NCI-H1417 (cell line): ENCODE measurements at regions not wholly inside any gene's neighbourhood (a gene's known extent, or its start where the extent isn't known, plus 50 kb on each side); places are given as distances from the start of the nearest gene placed in this dataset.
A peak's percentile ranks its signal among the peaks of the same experiment; 100 is the strongest.
"Not testable (repeated sequence)": the region's sequence is repeated elsewhere in the genome, so short reads cannot be mapped to it uniquely, and the experiment has no call there.

Experiments
- DNase-seq, 3 experiments: peaks; one replicate each; lab custom pipeline; 2025; lab: John Stamatoyannopoulos, UW

DNA sequence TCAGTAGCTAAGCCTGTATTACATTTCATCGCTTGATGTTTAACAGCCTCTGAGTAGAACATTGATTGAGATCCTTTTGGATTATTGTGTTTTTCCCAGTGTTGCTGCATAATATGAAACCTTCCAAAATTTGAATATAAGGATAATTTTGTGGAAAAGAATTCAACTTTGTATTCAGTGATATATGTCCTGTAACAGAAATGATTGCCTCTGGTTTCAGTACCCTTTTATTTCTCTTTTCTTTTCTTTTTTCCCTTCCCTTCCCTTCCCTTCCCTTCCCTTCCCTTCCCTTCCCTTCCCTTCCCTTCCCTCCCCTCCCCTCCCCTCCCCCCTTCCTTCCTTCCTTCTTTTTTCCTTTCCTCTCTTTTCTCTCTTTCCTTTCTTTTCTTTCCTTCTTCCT lies 74.6 kb downstream of the UTRN start:
- DNase-seq: no peak

- peak in 1 of 3 experiments; percentile 13 for DNase-seq
Measured at GRCh38 chr6:144360401-144360800, 75.3 kb downstream of the UTRN start.

DNA sequence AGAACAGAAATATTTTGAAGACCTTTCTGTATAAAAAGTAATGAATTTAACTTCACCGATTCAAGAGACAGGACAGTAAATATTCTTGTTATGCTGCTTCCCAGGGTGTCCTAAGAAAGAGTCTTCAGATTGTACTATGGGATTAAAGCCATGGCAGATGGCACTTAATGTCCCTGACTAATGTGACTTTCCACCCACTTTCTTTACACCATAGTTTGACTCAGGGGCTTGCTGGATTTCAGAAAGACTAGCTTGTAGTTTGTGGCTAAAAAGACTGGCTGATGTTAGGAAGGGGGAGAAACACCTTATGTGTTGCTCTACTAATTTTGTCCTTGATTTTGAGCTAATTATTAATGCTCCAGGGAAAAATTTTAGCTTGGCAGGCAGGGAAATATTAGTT lies 75.9 kb downstream of the UTRN start:
- no peak for DNase-seq

GRCh38 chr6:144362042-144363018 lies 77.2 kb downstream of the UTRN start:
- no peak for DNase-seq

DNA sequence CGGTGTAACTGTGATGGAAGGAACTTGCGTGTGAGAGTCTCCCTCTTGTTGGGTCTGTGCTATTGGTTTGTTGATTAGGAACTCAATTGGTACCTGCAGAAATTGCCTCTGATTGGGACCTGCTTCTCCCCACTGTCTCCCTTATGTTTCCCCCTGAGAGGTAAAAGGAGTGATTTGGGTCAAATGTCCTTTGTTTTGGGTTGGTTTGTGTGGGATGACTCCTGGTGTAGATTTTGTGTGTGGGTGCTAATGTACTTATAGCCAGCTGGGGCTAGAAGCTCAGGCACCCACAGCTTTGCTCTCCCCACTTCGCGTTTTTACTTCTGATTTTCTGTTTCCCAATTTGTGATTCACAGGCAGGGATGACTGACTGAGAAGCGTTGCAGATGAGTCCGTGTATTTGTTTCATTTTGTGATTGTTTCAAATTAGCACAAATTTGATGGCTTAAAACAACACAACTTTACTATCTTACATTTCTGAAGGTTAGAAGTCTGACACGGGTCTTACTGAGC lies 79.1 kb downstream of the UTRN start:
- DNase-seq: no peak

DNA sequence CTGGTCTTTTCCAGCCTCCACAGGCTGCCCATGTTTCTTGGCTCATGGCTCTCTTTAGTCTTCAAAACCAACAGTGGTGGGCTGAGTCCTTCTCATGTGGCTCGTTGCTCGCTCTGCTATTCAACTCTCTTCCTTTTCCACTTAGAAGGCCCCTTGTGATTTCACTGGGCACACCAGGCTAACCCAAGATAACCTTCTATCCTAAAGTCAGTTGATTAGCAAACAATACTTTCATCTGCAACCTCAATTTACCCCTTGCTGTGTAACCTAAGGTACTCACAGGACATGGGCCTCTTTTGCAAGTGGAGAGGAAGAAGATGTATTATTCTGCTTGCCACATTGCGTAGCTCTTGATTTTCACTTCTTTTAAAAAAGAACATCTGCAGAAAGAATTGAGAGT lies 79.6 kb downstream of the UTRN start:
- DNase-seq: no peak

GRCh38 chr6:144365271-144365670 lies 80.1 kb downstream of the UTRN start:
- DNase-seq: no peak

- not testable (repeated sequence) for DNase-seq
Measured at GRCh38 chr6:144369696-144370095, 84.6 kb downstream of the UTRN start.

- DNase-seq: no peak
Measured at GRCh38 chr6:144372116-144372515, 87.0 kb downstream of the UTRN start.

DNA sequence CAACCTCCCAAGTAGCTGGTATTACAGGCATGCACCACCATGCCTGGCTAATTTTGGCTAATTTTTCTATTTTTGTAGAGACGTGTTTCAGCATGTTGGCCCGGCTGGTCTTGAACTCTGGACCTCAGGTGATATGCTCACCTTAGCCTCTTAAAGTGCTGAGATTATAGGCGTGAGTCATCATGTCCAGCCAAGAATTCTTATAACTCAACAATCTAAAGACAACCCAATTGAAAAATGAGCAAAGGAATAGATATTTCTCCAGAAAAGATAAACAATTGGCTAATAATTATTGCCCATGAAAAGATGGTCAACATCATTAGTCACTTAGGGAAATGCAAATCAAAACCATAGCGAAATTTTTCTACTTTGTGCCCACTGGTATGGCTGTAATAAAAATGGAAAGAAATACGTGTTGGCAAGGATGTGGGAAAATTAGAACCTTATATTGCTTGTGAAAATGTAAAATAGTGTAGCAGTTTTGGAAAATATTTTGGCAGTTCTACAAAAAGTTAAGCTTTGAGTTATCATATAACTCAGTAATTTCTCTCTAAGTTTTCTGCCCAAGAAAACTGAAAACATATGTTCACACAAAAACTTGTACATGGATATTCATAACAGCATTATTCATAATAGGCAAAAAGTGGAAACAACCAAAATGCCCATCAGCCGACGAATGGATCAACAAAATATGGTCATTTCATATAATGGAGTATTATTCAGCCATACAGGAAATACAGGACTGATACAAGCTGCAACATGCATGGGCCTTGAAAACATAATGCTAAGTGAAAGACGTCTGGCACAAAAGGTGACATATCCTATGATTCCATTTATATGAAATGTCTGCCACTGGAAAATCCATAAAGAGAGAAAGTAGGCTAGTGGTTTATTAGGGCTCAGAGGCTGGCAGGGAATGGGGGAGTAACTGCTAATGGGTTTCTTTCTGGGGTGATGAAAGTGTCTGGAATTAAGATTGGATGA lies 87.8 kb downstream of the UTRN start:
- no peak for DNase-seq

DNA sequence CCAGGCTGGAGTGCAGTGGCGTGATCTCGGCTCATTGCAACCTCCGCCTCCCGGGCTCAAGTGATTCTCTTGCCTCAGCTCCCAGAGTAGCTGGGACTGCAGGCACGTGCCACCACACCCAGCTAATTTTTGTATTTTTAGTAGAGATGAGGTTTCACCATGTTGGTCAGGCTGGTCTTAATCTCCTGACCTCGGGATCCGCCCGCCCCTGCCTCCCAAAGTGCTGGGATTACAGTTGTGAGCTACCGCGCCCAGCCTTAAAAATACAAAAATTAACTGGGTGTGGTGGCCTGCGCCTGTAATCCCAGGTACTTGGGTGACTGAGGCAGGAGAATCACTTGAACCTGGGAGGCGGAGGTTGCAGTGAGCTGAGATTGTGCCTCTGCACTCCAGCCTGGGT lies 89.4 kb downstream of the UTRN start:
- DNase-seq: not testable (repeated sequence)

DNA sequence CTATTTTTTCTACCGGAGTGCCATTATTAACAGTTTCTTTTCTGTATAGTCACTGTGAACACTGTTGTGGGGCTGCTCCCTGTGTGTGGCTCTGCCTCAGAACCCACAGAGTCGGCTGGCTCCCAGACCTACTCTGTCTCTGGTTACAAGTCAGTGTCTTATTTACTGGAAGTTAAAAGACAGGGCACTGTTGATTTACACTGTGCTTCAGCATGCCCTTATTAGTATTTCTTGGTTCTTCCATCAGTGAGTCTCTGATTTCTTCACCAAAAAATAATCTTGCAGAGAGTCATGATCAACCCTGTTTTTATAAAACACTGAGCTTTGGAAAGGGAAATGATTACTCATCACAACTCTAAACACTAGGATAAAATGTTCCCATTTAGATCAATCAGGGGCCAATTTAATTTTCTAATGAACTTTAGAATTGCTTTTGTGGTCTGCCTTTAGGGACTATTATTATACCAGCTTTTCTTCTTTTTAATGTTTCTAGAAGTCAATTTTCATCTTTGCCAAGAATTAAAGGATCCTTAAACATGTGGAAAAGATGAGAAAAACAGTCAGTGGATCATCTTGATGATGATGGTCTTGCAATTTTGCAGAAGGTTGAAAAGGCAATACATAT lies 92.6 kb downstream of the UTRN start:
- no peak for DNase-seq

DNA sequence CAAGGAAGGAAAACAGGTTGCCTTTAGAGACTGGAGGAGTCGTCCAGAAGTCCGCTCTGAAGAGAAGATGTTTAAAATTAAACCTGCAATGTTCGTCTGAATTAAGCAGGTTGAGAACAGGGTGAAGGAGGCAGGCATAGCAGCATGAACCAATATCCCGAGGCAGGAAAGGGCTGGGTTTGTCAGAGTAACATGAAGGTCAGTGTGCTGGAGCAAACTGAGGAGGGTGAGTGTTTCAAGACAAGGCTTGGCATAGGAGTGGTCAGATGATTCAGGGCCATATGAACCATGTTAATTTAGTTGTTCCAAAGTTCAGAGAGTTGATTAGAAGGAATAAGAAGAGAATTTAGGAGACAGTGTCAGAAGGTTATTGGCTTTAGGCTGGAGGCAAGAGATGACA lies 93.3 kb downstream of the UTRN start:
- DNase-seq: no peak

GRCh38 chr6:144379356-144379755 lies 94.2 kb downstream of the UTRN start:
- no peak for DNase-seq

DNA sequence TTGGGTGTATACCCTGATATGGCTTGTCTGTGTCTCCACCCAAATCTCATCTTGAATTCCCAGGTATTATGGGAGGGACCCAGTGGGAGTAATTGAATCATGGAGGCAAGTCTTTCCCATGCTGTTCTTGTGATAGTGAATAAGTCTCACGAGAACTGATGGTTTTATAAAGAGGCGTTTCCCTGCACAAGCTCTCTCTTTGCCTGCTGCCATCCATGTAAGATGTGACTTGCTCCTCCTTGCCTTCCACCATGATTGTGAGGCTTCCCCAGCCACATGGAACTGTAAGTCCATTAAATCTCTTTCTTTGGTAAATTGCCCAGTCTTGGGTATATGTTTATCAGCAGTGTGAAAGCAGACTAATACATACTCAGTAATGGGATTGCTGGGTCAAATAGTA lies 96.4 kb downstream of the UTRN start:
- not testable (repeated sequence) for DNase-seq

GRCh38 chr6:144383336-144383735 lies 98.2 kb downstream of the UTRN start:
- no peak for DNase-seq

DNA sequence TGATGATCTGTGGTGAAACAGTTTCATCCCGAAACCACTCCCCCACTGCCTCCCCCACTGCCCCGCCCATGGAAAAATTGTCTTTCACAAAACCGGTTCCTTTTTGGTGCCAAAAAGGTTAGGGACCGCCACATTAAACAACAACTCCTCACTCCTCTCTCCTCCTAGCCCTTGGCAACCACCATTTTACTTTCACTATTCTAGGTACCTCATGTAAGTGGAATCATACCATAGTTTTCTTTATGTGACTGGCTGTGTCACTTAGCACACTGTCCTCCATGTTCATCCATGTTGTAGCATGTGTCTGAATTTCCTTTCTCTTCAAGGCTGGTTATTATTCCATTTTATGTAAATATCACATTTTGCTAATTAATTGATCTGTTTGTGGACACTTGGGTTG lies 99.3 kb downstream of the UTRN start:
- no peak for DNase-seq

DNA sequence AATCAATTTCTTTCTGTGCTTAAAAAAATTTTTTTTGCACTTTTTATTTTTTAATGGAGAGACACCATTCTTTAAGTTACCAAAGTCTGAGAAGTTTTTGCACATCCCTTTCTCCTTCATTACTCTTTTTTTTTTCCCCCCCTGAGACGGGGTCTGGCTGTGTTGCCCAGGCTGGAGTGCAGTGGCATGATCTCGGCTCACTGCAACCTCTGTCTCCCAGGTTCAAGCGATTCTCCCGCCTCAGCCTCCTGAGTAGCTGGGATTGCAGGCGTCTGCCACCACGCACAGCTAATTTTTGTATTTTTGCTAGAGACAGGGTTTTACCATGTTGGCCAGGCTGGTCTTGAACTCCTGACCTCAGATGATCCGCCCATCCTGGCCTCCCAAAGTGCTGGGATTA lies 104.3 kb downstream of the UTRN start:
- DNase-seq: not testable (repeated sequence)

GRCh38 chr6:144390202-144390601 lies 105.1 kb downstream of the UTRN start:
- DNase-seq: no peak

DNA sequence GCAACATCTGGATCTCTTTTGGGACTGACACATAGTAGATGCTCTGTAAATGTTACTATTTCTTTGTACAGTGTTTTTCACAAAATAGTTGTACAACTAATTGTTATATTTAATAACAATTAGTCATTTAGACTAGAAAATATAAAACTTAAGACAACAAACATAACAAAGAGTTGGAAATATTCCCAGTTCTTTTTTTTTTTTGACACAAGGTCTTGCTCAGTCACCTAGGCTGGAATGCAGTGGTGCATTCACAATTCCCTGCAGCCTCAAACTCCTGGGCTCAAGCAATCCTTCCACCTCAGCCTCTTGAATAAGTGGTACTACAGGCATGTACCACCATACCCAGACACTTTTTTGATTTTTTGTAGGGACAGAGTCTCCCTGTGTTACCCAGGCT lies 105.8 kb downstream of the UTRN start:
- DNase-seq: no peak

GRCh38 chr6:144392536-144392935 lies 107.4 kb downstream of the UTRN start:
- DNase-seq: no peak

DNA sequence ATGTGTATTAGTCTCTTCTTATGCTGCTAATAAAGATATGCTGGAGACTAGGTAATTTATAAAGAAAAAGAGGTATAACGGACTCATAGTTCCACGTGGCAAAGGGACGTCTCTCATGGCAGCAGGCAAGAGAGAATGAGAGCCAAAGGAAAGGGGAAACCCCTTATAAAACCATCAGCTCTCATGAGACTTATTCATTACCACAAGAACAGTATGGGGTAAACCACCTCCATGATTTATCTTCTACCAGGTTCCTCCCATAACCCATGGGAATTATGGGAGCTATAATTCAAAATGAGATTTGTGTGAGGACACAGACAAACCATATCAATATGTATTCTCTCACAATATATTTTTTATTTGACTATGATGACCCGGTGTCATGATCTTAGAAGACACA lies 109.1 kb downstream of the UTRN start:
- DNase-seq: no peak
